HEK293 (cell line): ENCODE measurements at regions not wholly inside any gene's neighbourhood (a gene's known extent, or its start where the extent isn't known, plus 50 kb on each side); places are given as distances from the start of the nearest gene placed in this dataset.
"Not testable (repeated sequence)": the region's sequence is repeated elsewhere in the genome, so short reads cannot be mapped to it uniquely, and the experiment has no call there.

Experiments
- CTCF ChIA-PET: fragments of 350-600 bp; formaldehyde crosslinking; extraction: SDS; loops from one replicate; lab custom pipeline; 2021; ENCODE audit warnings: antibody characterized with exemption; lab: Yijun Ruan, JAX
- POLR2A ChIA-PET: fragments of 300-600 bp; formaldehyde crosslinking; extraction: SDS; loops from one replicate; lab custom pipeline; 2020; ENCODE audit warnings: antibody characterized with exemption, inconsistent platforms; lab: Yijun Ruan, JAX
- H3K27ac ChIP-seq: fragments of 200-500 bp; sonication (Bioruptor generic); 2 replicates; pipeline ENCODE4 v1.5.1; 2014; ENCODE audit warnings: low read depth, low read length, control low read depth, inconsistent platforms; ENCODE audit errors: extremely low read depth
- H3K36me3 ChIP-seq, 2 experiments: fragments of 200-500 bp in 1 of 2; sonication (Bioruptor generic) in 1 of 2; 1 replicate in 1 of 2; 2 replicates in 1 of 2; pipeline ENCODE4 v1.5.1; 2014 to 2017; ENCODE audit warnings: inconsistent platforms in 2 of 2, low read length in 2 of 2; ENCODE audit not compliant: control insufficient read depth in 2 of 2, insufficient read depth in 1 of 2
- H3K4me1 ChIP-seq: fragments of 200-500 bp; sonication (Bioruptor generic); 2 replicates; pipeline ENCODE4 v1.5.1; 2014; ENCODE audit warnings: mild to moderate bottlenecking, low read length, inconsistent platforms; ENCODE audit not compliant: control insufficient read depth, insufficient read depth
- H3K4me3 ChIP-seq: 2 replicates; pipeline ENCODE4 v1.5.1; 2011; ENCODE audit warnings: low read depth, mild to moderate bottlenecking, control low read depth, low read length, moderate library complexity
- H3K9me3 ChIP-seq: fragments of 200-500 bp; sonication (Bioruptor generic); 2 replicates; pipeline ENCODE4 v1.5.1; 2014; ENCODE audit warnings: low read depth, low read length, inconsistent platforms; ENCODE audit not compliant: control insufficient read depth, insufficient read depth
- KLF7 ChIP-seq: fragments of 450-650 bp; formaldehyde crosslinking; IDR thresholded peaks from 2 replicates; pipeline ENCODE4 v1.5.1; 2016; ENCODE audit warnings: missing biosample characterization, missing genetic modification characterization, borderline replicate concordance
- PRDM6 ChIP-seq: fragments of 450-650 bp; formaldehyde crosslinking; IDR thresholded peaks from 2 replicates; pipeline ENCODE4 v1.5.1; 2017; ENCODE audit warnings: missing biosample characterization, missing genetic modification characterization
- SCRT1 ChIP-seq: fragments of 450-650 bp; formaldehyde crosslinking; IDR thresholded peaks from 2 replicates; pipeline ENCODE4 v1.5.1; 2016; ENCODE audit warnings: missing biosample characterization, missing genetic modification characterization, borderline replicate concordance
- ZBTB17 ChIP-seq: fragments of 450-650 bp; formaldehyde crosslinking; IDR thresholded peaks from 2 replicates; pipeline ENCODE4 v1.5.1; 2016; ENCODE audit warnings: missing biosample characterization, missing genetic modification characterization
- ZBTB48 ChIP-seq: fragments of 450-650 bp; formaldehyde crosslinking; IDR thresholded peaks from 2 replicates; pipeline ENCODE4 v1.5.1; 2016; ENCODE audit warnings: missing biosample characterization, missing genetic modification characterization
- ZNF121 ChIP-seq: fragments of 450-650 bp; formaldehyde crosslinking; IDR thresholded peaks from 2 replicates; pipeline ENCODE4 v1.5.1; 2016; ENCODE audit warnings: missing biosample characterization, missing genetic modification characterization
- ZNF184 ChIP-seq: fragments of 450-650 bp; IDR thresholded peaks from 2 replicates; pipeline ENCODE4 v1.5.1; 2018; ENCODE audit warnings: missing biosample characterization, mild to moderate bottlenecking, missing genetic modification characterization
- ZNF221 ChIP-seq: fragments of 450-650 bp; formaldehyde crosslinking; IDR thresholded peaks from 2 replicates; pipeline ENCODE4 v1.5.1; 2017; ENCODE audit warnings: missing biosample characterization, missing genetic modification characterization, borderline replicate concordance
- ZNF239 ChIP-seq: fragments of 450-650 bp; formaldehyde crosslinking; IDR thresholded peaks from 2 replicates; pipeline ENCODE4 v1.5.1; 2016; ENCODE audit warnings: missing biosample characterization, missing genetic modification characterization
- ZNF274 ChIP-seq, 2 experiments: fragments of 200-500 bp in 1 of 2; fragments of 450-650 bp in 1 of 2; sonication (Bioruptor generic) in 1 of 2; formaldehyde crosslinking in 1 of 2; IDR thresholded peaks; 2 replicates each; pipeline versions ENCODE4 v1.5.1 to v1.6.1; 2014 to 2016; ENCODE audit warnings: borderline replicate concordance in 1 of 2, inconsistent platforms in 1 of 2, low read length in 1 of 2, missing biosample characterization in 1 of 2, missing genetic modification characterization in 1 of 2
- ZNF280C ChIP-seq: fragments of 450-650 bp; formaldehyde crosslinking; IDR thresholded peaks from 2 replicates; pipeline ENCODE4 v1.5.1; 2016; ENCODE audit warnings: missing biosample characterization, missing genetic modification characterization
- ZNF366 ChIP-seq: fragments of 450-650 bp; formaldehyde crosslinking; conservative IDR thresholded peaks from 2 replicates; pipeline ENCODE4 v1.5.1; 2016; ENCODE audit warnings: missing biosample characterization, missing genetic modification characterization
- ZNF404 ChIP-seq: fragments of 450-650 bp; formaldehyde crosslinking; IDR thresholded peaks from 2 replicates; pipeline ENCODE4 v1.5.1; 2017; ENCODE audit warnings: missing biosample characterization, missing genetic modification characterization
- ZNF558 ChIP-seq: fragments of 450-650 bp; formaldehyde crosslinking; IDR thresholded peaks from 2 replicates; pipeline ENCODE4 v1.5.1; 2016; ENCODE audit warnings: missing biosample characterization, missing genetic modification characterization
- ZNF670 ChIP-seq: fragments of 450-650 bp; formaldehyde crosslinking; IDR thresholded peaks from 2 replicates; pipeline ENCODE4 v1.5.1; 2016; ENCODE audit warnings: missing biosample characterization, missing genetic modification characterization, low read depth
- ZNF776 ChIP-seq: fragments of 450-650 bp; formaldehyde crosslinking; IDR thresholded peaks from 2 replicates; pipeline ENCODE4 v1.5.0; 2017; ENCODE audit warnings: missing biosample characterization, missing genetic modification characterization, borderline replicate concordance
- ZNF792 ChIP-seq: fragments of 450-650 bp; formaldehyde crosslinking; IDR thresholded peaks from 2 replicates; pipeline ENCODE4 v1.5.1; 2016; ENCODE audit warnings: missing biosample characterization, missing genetic modification characterization

- no peaks in the 10 kb centered on the region for H3K36me3 ChIP-seq
- ChIA-PET POLR2A (no interaction called here), CTCF (no interaction called here)
- TF ChIP-seq PRDM6 (tag by site-specific recombination) (no peak), ZNF121 (tag by site-specific recombination) (no peak), ZBTB17 (tag by site-specific recombination) (no peak)
- no peaks in the 10 kb centered on the region for H3K9me3 ChIP-seq
- no peak overlapping the region for H3K4me3 ChIP-seq
- no peaks in the 10 kb centered on the region for H3K4me1 ChIP-seq
- no peak overlapping the region for H3K27ac ChIP-seq
These were observed 1093.4 kb downstream of the SORCS3 start for GRCh38 chr10:105734479-105734878.

- H3K27ac ChIP-seq: no peak overlapping the region
- no peak for TF ChIP-seq ZNF366 (tag by site-specific recombination)
- no peak for TF ChIP-seq ZNF776 (tag by site-specific recombination)
- TF ChIP-seq, all 188 proteins: peak for 0
- Histone ChIP-seq H3K4me1 (no peaks in the 10 kb centered on the region), H3K9me3 (no peaks in the 10 kb centered on the region), H3K4me3 (no peak overlapping the region), H3K36me3 (no peaks in the 10 kb centered on the region)
- CTCF ChIA-PET: no interaction called here
- POLR2A ChIA-PET: no interaction called here
These were observed 1092.8 kb downstream of the SORCS3 start for GRCh38 chr10:105733924-105734323.

GRCh38 chr10:105729428-105729827 is 1088.3 kb downstream of the SORCS3 start:
- Histone ChIP-seq H3K4me3 (no peak overlapping the region), H3K9me3 (no peaks in the 10 kb centered on the region), H3K36me3 (no peaks in the 10 kb centered on the region), H3K4me1 (no peaks in the 10 kb centered on the region), H3K27ac (no peak overlapping the region)
- CTCF ChIA-PET: no interaction called here
- TF ChIP-seq ZNF792 (tag by site-specific recombination) (no peak), ZBTB17 (tag by site-specific recombination) (no peak)
- POLR2A ChIA-PET: no interaction called here

GRCh38 chr10:105727586-105727985 is 1086.5 kb downstream of the SORCS3 start:
- H3K9me3 ChIP-seq, H3K4me1 ChIP-seq, H3K36me3 ChIP-seq, H3K27ac ChIP-seq, CTCF ChIA-PET, H3K4me3 ChIP-seq, POLR2A ChIA-PET: not testable (repeated sequence)

GRCh38 chr10:105727131-105727530 is 1086.0 kb downstream of the SORCS3 start:
- Histone ChIP-seq H3K4me3 (no peak overlapping the region), H3K27ac (no peak overlapping the region), H3K36me3 (no peaks in the 10 kb centered on the region), H3K4me1 (no peaks in the 10 kb centered on the region), H3K9me3 (no peaks in the 10 kb centered on the region)
- ChIA-PET POLR2A (no interaction called here), CTCF (no interaction called here)
- no peak for TF ChIP-seq ZBTB48 (tag by site-specific recombination)
- TF ChIP-seq ZNF558 (tag by site-specific recombination): no peak
- TF ChIP-seq ZNF221 (tag by site-specific recombination): no peak
- no peak for TF ChIP-seq ZNF239 (tag by site-specific recombination)
- TF ChIP-seq ZNF404 (tag by site-specific recombination): no peak
- TF ChIP-seq ZNF792 (tag by site-specific recombination): no peak
- no peak for TF ChIP-seq ZNF274 (IDR thresholded peaks at IDR 0.05; ENCODE audit: low read length)
- no peak for TF ChIP-seq ZNF274 (tag by site-specific recombination; IDR thresholded peaks at IDR 0.05; ENCODE audit: borderline replicate concordance)
- TF ChIP-seq KLF7: no peak
- no peak for TF ChIP-seq SCRT1
- TF ChIP-seq ZNF670: no peak
- no peak for TF ChIP-seq ZNF184
- no peak for TF ChIP-seq ZNF280C (tag by site-specific recombination)
